Small intestine (tissue), 7 donors: ENCODE measurements at regions not wholly inside any gene's neighbourhood (a gene's known extent, or its start where the extent isn't known, plus 50 kb on each side); places are given as distances from the start of the nearest gene placed in this dataset.
"Not testable (repeated sequence)": the region's sequence is repeated elsewhere in the genome, so short reads cannot be mapped to it uniquely, and the experiment has no call there.

Experiments used
- DNase-seq, 2 donors: peaks; one replicate each; pipeline versions ENCODE4 v3.0.0 to v3.0.0-alpha.2; 2013
- FAIRE-seq: peaks from 2 replicates; lab custom pipeline; 2012; peaks lifted over from hg19 to GRCh38; lab: Jason Lieb, UNC
- H3K27ac ChIP-seq, 3 donors: one replicate each; pipeline ENCODE4 v1.5.1; 2013; ENCODE audit warnings: low read length in 2 of 3, mild to moderate bottlenecking in 2 of 3, control low read depth in 1 of 3, inconsistent platforms in 1 of 3, low read depth in 1 of 3, moderate library complexity in 1 of 3
- H3K27me3 ChIP-seq, 3 donors: one replicate each; pipeline ENCODE4 v1.6.1; 2013; ENCODE audit warnings: low read length in 3 of 3, inconsistent platforms in 1 of 3; ENCODE audit not compliant: control insufficient read depth in 3 of 3, insufficient read depth in 3 of 3
- H3K36me3 ChIP-seq, 3 donors: one replicate each; pipeline ENCODE4 v1.6.1; 2013; ENCODE audit warnings: low read length in 3 of 3, inconsistent platforms in 1 of 3, low read depth in 1 of 3, mild to moderate bottlenecking in 1 of 3, moderate library complexity in 1 of 3; ENCODE audit not compliant: control insufficient read depth in 3 of 3, insufficient read depth in 2 of 3
- H3K4me1 ChIP-seq, 3 donors: one replicate each; pipeline ENCODE4 v1.6.1; 2013; ENCODE audit warnings: low read length in 2 of 3, inconsistent platforms in 1 of 3, low read depth in 1 of 3, mild to moderate bottlenecking in 1 of 3, moderate library complexity in 1 of 3; ENCODE audit not compliant: control insufficient read depth in 3 of 3, insufficient read depth in 2 of 3
- H3K4me3 ChIP-seq, 3 donors: one replicate each; pipeline ENCODE4 v1.5.1; 2013; ENCODE audit warnings: low read length in 3 of 3, control low read depth in 1 of 3, inconsistent platforms in 1 of 3, low read depth in 1 of 3, mild to moderate bottlenecking in 1 of 3, moderate library complexity in 1 of 3
- H3K9me3 ChIP-seq, 2 donors: one replicate each; pipeline ENCODE4 v1.6.1; 2013; ENCODE audit warnings: low read depth in 1 of 2, low read length in 1 of 2; ENCODE audit not compliant: control insufficient read depth in 2 of 2, insufficient read depth in 1 of 2
- WGBS, 3 donors: extraction: QIAGEN DNeasy Blood & Tissue Kit; methylation state at CpG; one replicate each; pipeline ENCODE4 v1.1.7; 2013; 5-methylcytosine and 5-hydroxymethylcytosine counted together
- donor health status: healthy with polysubstance abuse.
- donor health status: control.
- donor health status: control.
- donor health status: Bipolar disorder and iron deficiency.
- donor health status: healthy.

DNA sequence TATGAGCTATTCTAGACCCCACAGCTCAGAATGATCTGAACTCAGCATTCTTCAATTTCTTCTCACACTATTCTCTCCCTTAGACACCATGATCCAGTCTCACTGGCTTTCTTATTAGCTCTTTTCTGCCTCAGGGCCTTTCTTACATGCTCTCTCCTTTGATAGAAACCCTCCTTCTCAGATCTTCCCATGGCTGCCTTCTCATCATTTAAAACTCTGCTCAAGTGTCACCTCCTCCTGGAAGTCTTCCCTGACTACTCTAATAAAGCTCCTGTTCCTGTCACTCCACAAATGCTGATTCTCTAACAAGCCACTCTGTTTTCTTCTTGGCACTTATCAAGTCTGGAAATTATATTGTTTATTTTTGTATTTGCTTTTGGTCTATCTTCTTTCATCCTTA, 131.1 kb downstream of the HNMT start:
- Histone ChIP-seq H3K27ac (no peak overlapping the region), H3K36me3 (no peaks in the 10 kb centered on the region), H3K4me1 (no peaks in the 10 kb centered on the region), H3K9me3 (no peaks in the 10 kb centered on the region), H3K27me3 (no peaks in the 10 kb centered on the region), H3K4me3 (no peak overlapping the region)
- no peak for FAIRE-seq
- DNase-seq: no peak

DNA sequence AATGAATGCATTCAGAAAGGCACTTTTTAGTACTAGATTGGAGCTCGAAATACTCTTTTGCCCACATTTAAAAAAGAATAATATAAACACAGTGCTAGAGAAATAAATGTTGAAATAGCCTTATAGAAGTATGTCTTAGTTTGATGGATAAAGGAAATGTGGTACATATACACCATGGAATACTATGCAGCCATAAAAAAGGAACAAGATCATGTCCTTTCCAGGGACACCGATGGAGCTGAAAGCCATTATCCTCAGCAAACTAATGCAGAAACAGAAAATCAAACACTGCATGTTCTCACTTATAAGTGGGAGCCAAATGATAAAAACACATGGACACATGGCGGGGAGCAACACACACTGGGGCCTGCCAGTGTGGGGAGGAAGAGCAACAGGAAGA, 135.0 kb downstream of the HNMT start:
- not testable (repeated sequence) for H3K36me3 ChIP-seq, H3K4me3 ChIP-seq, H3K27ac ChIP-seq, DNase-seq, H3K27me3 ChIP-seq, H3K9me3 ChIP-seq, FAIRE-seq, H3K4me1 ChIP-seq
- 93 to 99% (median 97%) methylated on average over 3 of the region's 3 CpGs for WGBS, 3 donors

DNA sequence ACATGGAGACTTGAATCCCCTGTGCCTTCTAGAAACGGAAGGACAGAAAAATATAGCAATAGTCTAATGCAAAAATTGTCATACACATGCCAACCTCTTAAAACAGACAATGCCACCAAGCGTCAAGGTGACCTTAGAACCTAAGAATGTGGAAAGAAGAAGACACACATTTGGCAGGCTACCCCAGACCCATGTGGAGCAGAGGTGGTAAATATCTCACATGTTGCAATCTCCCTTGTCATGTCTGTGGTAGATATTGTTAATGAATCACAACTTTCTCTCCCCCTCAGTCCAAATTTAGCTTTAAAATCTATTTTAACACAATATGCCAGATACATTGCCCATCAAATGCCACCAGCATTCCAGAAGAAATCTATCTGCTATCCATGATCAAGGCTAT, 137.4 kb downstream of the HNMT start:
- Histone ChIP-seq H3K9me3 (no peaks in the 10 kb centered on the region), H3K4me3 (no peak overlapping the region), H3K36me3 (no peaks in the 10 kb centered on the region), H3K27ac (no peak overlapping the region), H3K4me1 (no peaks in the 10 kb centered on the region), H3K27me3 (no peaks in the 10 kb centered on the region)
- FAIRE-seq (no peak), DNase-seq (no peak)
- 92 to 96% (median 93%) methylated on average over 2 of the region's 2 CpGs for WGBS, 3 donors

DNA sequence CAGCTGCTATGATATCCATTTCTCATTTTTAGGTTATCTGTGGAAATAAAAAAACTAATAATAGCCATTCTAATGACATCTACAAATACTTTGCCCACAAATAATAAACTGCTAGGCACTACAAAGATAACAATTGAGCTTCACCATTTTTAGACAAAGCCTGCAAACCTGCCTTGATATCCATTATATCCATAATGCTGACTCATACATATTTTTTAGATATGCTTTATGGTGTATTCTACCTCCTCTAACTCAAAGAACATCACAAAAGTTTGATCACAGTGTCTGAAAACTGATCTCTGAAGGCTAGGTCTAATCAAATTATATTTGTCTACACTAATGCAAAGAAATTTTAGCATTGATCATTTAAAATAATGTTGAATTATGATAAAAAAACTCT, 138.4 kb downstream of the HNMT start:
- DNase-seq (no peak), FAIRE-seq (no peak)
- H3K9me3 ChIP-seq: no peaks in the 10 kb centered on the region
- no peaks in the 10 kb centered on the region for H3K36me3 ChIP-seq
- H3K4me3 ChIP-seq: no peak overlapping the region
- no peaks in the 10 kb centered on the region for H3K4me1 ChIP-seq
- H3K27ac ChIP-seq: no peak overlapping the region
- no peaks in the 10 kb centered on the region for H3K27me3 ChIP-seq

DNA sequence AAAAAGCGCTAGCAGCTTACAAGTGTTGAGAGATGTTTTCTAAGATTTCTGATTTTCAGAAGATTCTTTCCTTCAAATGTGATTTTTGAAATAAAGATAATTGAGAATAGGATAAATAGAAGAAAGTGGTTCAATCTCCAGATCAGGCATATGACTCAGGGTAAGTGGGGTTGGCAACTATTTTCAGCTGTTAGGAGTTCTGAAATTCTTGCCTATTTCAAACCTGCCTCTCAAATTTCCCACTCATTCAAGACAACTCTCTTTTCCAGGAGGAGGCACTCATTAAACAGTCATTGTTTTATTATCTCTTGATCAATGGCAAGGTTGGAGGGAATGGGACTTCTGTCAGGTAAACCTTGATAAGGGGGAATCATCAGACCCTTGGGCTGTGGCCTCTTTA, 138.9 kb downstream of the HNMT start:
- FAIRE-seq (no peak), DNase-seq (no peak)
- H3K4me3 ChIP-seq: no peak overlapping the region
- WGBS, 3 donors: 98 to 100% (median 99%) methylated on average over 1 of the region's 1 CpG
- no peaks in the 10 kb centered on the region for H3K9me3 ChIP-seq
- H3K27ac ChIP-seq: no peak overlapping the region
- no peaks in the 10 kb centered on the region for H3K27me3 ChIP-seq
- H3K4me1 ChIP-seq: no peaks in the 10 kb centered on the region
- no peaks in the 10 kb centered on the region for H3K36me3 ChIP-seq

DNA sequence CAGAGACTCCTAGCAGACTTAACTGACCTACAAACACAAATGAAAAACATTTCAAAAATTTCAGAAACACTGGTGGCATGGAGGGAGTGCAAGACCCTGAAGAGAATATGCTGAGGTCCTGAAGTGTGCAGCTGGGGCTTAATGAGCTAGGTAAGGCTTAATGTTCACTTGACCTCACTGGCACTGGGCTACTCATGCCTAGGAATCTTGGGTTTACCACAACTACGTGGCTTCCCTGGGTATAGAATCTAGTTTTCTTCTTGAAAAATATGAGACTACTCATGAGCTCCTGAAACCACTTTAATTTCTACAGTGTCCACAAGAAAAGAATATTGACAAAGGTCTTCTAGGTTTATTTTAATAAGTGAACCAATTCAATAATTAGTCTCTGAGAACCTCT, 139.8 kb downstream of the HNMT start:
- Histone ChIP-seq H3K9me3 (no peaks in the 10 kb centered on the region), H3K4me3 (no peak overlapping the region), H3K36me3 (no peaks in the 10 kb centered on the region), H3K27me3 (no peaks in the 10 kb centered on the region), H3K27ac (no peak overlapping the region), H3K4me1 (no peaks in the 10 kb centered on the region)
- 83 to 88% (median 87%) methylated on average over 1 of the region's 1 CpG for WGBS, 3 donors
- no peak for DNase-seq
- no peak for FAIRE-seq

DNA sequence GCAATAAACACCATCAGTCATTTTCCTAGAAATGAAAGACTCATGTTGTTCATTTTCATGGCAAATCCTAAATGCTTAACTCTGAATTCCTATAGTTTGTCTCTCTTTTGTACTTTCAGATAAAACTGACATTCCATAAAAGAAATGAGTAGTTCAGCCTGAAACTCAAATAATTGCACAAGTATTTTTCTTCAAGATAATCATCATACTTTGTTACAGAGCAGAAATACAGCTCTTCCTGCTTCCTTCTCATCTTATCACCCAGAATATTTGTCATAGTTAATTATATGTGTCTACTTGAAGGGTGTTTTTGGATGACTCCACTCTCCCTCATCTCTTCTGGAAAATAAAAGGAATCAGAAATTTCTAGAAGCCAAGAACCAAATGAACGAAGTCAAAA, 141.1 kb downstream of the HNMT start:
- no peak for FAIRE-seq
- H3K27me3 ChIP-seq: no peaks in the 10 kb centered on the region
- WGBS, 3 donors: 75 to 82% (median 81%) methylated on average over 1 of the region's 1 CpG

DNA sequence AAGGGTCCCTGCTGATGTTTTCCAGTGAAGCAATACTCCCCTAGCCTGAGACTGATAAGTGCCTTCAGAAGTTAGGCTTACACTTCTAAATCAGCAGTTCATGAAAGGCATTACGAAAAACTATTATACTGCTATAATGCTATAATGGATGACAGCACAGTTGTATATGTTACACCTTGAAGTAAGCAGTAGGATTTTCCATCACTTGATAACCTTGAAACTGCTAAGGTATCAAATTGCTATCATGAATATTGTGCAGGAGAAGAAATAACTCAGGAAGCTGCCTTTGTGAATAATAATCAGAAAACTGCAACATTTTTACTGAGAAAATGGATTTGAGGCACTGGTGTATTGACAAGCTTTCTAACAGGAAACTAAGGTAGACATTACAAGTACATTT, 142.3 kb downstream of the HNMT start:
- 50 to 97% (median 73%) methylated on average over 1 of the region's 1 CpG for WGBS, 3 donors
- H3K4me3 ChIP-seq: no peak overlapping the region
- no peaks in the 10 kb centered on the region for H3K9me3 ChIP-seq
- DNase-seq (no peak), FAIRE-seq (no peak)
- no peaks in the 10 kb centered on the region for H3K27me3 ChIP-seq
- H3K4me1 ChIP-seq: no peaks in the 10 kb centered on the region
- H3K36me3 ChIP-seq: no peaks in the 10 kb centered on the region
- H3K27ac ChIP-seq: no peak overlapping the region

More for the DNA sequence above, 141.1 kb downstream of the HNMT start:
- H3K4me3 ChIP-seq: no peak overlapping the region
- no peaks in the 10 kb centered on the region for H3K9me3 ChIP-seq
- no peaks in the 10 kb centered on the region for H3K4me1 ChIP-seq
- H3K36me3 ChIP-seq: no peaks in the 10 kb centered on the region
- no peak for DNase-seq
- H3K27ac ChIP-seq: no peak overlapping the region

DNA sequence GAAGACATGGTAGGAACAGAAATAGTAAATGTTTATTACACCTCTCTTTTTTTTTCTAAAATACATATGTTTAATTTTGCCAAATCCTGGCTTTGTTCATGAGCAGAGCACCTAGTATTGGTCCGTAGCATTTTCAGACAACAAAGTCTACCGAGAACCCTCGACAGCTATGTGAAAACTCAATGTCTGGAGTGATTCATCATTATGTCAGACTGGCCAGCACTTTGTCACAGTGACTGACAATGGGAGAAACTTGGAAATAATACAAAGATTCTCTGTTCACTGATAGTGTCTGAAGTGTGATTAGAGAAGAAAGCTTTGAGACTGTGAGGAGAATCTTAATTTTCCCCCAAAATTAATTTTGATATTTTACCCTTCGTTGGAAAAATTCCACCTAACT, 143.0 kb downstream of the HNMT start:
- FAIRE-seq (no peak), DNase-seq (no peak)
- Histone ChIP-seq H3K27me3 (no peaks in the 10 kb centered on the region), H3K36me3 (no peaks in the 10 kb centered on the region), H3K9me3 (no peaks in the 10 kb centered on the region), H3K27ac (no peak overlapping the region), H3K4me1 (no peaks in the 10 kb centered on the region), H3K4me3 (no peak overlapping the region)
- 70 to 78% (median 75%) methylated on average over 4 of the region's 4 CpGs for WGBS, 3 donors
